ENCODE measurements at regions not wholly inside any gene's neighbourhood (a gene's known extent, or its start where the extent isn't known, plus 50 kb on each side); places are given as distances from the start of the nearest gene placed in this dataset.
A peak's percentile ranks its signal among the peaks of the same experiment; 100 is the strongest.

DNA sequence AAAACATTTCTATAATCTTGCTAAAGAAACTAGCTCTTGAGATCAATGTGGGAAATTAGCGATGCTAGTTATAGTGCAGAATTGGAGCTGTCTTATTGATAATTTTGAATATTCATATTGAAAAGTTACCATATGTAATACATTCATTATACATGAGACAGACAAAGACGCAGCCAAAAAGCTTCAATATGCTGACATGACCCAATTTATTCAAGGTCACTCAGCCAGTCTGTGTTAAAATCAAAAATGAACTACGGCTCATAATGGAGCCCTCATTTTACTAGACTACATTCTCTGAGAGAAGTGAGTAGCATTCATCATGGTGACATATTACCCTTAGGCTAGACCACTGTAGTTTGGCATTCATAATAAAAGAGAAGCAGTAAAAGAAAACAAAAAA, 107.3 kb upstream of the GABRG2 start:
- Mint-ChIP-seq H3K27ac (ENCODE audit: unreplicated experiment) (no peak overlapping the region), H3K27me3 (ENCODE audit: unreplicated experiment) (no peaks in the 10 kb centered on the region), H3K36me3 (ENCODE audit: unreplicated experiment) (no peaks in the 10 kb centered on the region), H3K9me3 (ENCODE audit: unreplicated experiment) (no peaks in the 10 kb centered on the region), H3K4me1 (ENCODE audit: unreplicated experiment) (no peaks in the 10 kb centered on the region), H3K4me3 (ENCODE audit: unreplicated experiment) (no peak overlapping the region)
- no peak for DNase-seq (ENCODE audit: extremely low spot score, unreplicated experiment)
- TF ChIP-seq, protein P1, sequence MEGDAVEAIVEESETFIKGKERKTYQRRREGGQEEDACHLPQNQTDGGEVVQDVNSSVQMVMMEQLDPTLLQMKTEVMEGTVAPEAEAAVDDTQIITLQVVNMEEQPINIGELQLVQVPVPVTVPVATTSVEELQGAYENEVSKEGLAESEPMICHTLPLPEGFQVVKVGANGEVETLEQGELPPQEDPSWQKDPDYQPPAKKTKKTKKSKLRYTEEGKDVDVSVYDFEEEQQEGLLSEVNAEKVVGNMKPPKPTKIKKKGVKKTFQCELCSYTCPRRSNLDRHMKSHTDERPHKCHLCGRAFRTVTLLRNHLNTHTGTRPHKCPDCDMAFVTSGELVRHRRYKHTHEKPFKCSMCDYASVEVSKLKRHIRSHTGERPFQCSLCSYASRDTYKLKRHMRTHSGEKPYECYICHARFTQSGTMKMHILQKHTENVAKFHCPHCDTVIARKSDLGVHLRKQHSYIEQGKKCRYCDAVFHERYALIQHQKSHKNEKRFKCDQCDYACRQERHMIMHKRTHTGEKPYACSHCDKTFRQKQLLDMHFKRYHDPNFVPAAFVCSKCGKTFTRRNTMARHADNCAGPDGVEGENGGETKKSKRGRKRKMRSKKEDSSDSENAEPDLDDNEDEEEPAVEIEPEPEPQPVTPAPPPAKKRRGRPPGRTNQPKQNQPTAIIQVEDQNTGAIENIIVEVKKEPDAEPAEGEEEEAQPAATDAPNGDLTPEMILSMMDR (IDR thresholded peaks at IDR 0.05): no peak

DNA sequence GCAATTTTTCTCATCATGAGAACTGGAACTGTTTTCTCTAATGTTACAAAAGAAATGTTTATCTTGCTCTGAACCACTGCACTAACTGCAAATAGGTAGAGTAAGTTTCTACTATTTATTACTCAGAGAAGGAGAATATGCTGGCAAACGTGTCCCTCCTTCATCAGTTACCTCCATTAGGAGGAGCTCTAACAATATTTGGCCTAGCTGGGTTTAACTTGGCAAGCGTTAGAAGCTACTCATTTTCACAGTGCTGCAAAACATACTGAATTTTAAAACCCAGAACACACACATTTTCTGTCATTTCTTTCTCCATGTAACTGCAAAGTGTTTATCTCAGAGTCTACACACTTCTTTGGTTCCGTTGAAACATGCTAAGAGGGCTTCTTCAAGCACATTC, 101.0 kb upstream of the GABRG2 start:
- Mint-ChIP-seq H3K9me3 (ENCODE audit: unreplicated experiment) (no peaks in the 10 kb centered on the region), H3K4me1 (ENCODE audit: unreplicated experiment) (no peaks in the 10 kb centered on the region), H3K36me3 (ENCODE audit: unreplicated experiment) (no peaks in the 10 kb centered on the region), H3K27ac (ENCODE audit: unreplicated experiment) (no peak overlapping the region), H3K4me3 (ENCODE audit: unreplicated experiment) (no peak overlapping the region), H3K27me3 (ENCODE audit: unreplicated experiment) (no peaks in the 10 kb centered on the region)
- no peak for DNase-seq (ENCODE audit: extremely low spot score, unreplicated experiment)
- TF ChIP-seq, protein P1 (IDR thresholded peaks at IDR 0.05): peak; percentile 34

DNA sequence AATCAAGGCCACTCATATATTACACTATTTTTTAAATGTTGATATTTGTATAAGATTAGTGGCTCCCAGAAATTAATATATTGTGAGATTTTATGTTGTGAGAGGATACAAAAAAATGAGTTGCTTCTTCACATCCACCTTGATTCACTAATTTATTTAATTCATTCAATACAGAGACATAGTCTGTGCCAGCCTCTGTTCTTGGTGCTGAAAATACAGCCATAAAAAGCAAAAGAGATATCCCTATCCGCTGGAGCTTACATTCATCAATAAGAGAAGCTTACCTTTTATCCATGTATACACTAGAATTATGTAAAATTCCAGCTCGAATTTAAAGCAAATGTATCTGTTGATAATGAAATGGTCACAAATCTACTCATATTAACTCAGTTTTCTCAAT, 92.2 kb upstream of the GABRG2 start:
- Mint-ChIP-seq H3K36me3 (ENCODE audit: unreplicated experiment) (no peaks in the 10 kb centered on the region), H3K4me1 (ENCODE audit: unreplicated experiment) (no peaks in the 10 kb centered on the region), H3K27me3 (ENCODE audit: unreplicated experiment) (no peaks in the 10 kb centered on the region), H3K27ac (ENCODE audit: unreplicated experiment) (no peak overlapping the region), H3K9me3 (ENCODE audit: unreplicated experiment) (no peaks in the 10 kb centered on the region), H3K4me3 (ENCODE audit: unreplicated experiment) (no peak overlapping the region)
- no peak for DNase-seq (ENCODE audit: extremely low spot score, unreplicated experiment)
- TF ChIP-seq, protein P1 (IDR thresholded peaks at IDR 0.05): no peak

DNA sequence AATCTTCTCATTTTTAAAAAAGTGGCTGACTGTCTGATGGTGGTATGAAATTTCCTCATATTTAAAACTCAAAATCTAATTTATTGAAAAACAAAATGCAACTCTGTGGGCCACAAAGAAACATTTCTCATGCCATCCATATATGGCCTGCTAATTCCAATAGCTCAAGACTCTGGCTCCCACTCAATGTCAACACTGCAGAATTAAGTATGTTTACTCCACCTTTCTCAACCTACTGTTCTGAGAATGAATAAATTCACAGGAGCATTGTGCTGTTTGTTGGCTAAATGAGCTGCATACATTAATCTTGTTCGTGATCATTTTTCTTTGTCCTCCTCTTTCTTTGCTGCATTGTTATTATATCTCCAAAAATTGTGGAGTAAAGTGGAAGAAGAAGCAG, 79.5 kb upstream of the GABRG2 start:
- no peaks in the 10 kb centered on the region for H3K36me3 Mint-ChIP-seq (ENCODE audit: unreplicated experiment)
- no peak overlapping the region for H3K4me3 Mint-ChIP-seq (ENCODE audit: unreplicated experiment)
- no peaks in the 10 kb centered on the region for H3K4me1 Mint-ChIP-seq (ENCODE audit: unreplicated experiment)
- TF ChIP-seq, protein P1 (IDR thresholded peaks at IDR 0.05): no peak
- DNase-seq (ENCODE audit: extremely low spot score, unreplicated experiment): no peak
- H3K9me3 Mint-ChIP-seq (ENCODE audit: unreplicated experiment): peaks cover 22% of the 10 kb centered on the region
- H3K27ac Mint-ChIP-seq (ENCODE audit: unreplicated experiment): no peak overlapping the region
- no peaks in the 10 kb centered on the region for H3K27me3 Mint-ChIP-seq (ENCODE audit: unreplicated experiment)
